SK-N-SH (cell line): ENCODE measurements at regions not wholly inside any gene's neighbourhood (a gene's known extent, or its start where the extent isn't known, plus 50 kb on each side); places are given as distances from the start of the nearest gene placed in this dataset.
A peak's percentile ranks its signal among the peaks of the same experiment; 100 is the strongest.

ENCODE experiments used
- CTCF ChIA-PET: fragments of 300-600, 350-600 bp; formaldehyde crosslinking; extraction: SDS; loops from one replicate; lab custom pipeline; 2021; lab: Yijun Ruan, JAX
- POLR2A ChIA-PET: fragments of 350-600 bp; sonication (Branson Sonifier 250); formaldehyde crosslinking; extraction: SDS; loops from one replicate; lab custom pipeline; 2020; ENCODE audit warnings: antibody characterized with exemption, inconsistent platforms; lab: Yijun Ruan, JAX
- DNase-seq: peaks from one replicate; pipeline ENCODE4 v3.0.0; 2012
- H2AFZ ChIP-seq: fragments of 200-600 bp; sonication (generic); 2 replicates; pipeline ENCODE4 v1.8.1; 2016; ENCODE audit warnings: antibody characterized with exemption, mild to moderate bottlenecking, low read depth
- H3F3A ChIP-seq: fragments of 200-600 bp; sonication (generic); replicated peaks from 2 replicates; pipeline ENCODE3; 2016; ENCODE audit warnings: antibody characterized with exemption, mild to moderate bottlenecking; ENCODE audit not compliant: insufficient read depth
- H3K27ac ChIP-seq, 2 experiments: fragments of 200-500 bp in 1 of 2; fragments of 200-600 bp in 1 of 2; sonication (Bioruptor generic) in 1 of 2; sonication (generic), shearing (Covaris generic) in 1 of 2; 2 replicates each; pipeline versions ENCODE4 v1.5.1 to v1.6.1; 2014 to 2016; ENCODE audit warnings: low read depth in 2 of 2, inconsistent platforms in 1 of 2, low read length in 1 of 2, mild to moderate bottlenecking in 1 of 2, mixed read lengths in 1 of 2
- H3K27me3 ChIP-seq: fragments of 200-600 bp; sonication (generic), shearing (Covaris generic); 2 replicates; pipeline ENCODE4 v1.6.1; 2016; ENCODE audit warnings: mixed run types; ENCODE audit not compliant: insufficient read depth
- H3K36me3 ChIP-seq, 2 experiments: fragments of 200-500 bp in 1 of 2; fragments of 200-600 bp in 1 of 2; sonication (Bioruptor generic) in 1 of 2; sonication (generic) in 1 of 2; replicated peaks in 1 of 2; 2 replicates each; pipeline versions ENCODE3 to v1.5.1; 2014 to 2016; ENCODE audit warnings: low read length in 1 of 2, mild to moderate bottlenecking in 1 of 2; ENCODE audit not compliant: insufficient read depth in 2 of 2, control insufficient read depth in 1 of 2
- H3K4me1 ChIP-seq, 2 experiments: fragments of 200-500 bp in 1 of 2; fragments of 200-600 bp in 1 of 2; sonication (Bioruptor generic) in 1 of 2; sonication (generic), shearing (Covaris generic) in 1 of 2; 2 replicates each; pipeline versions ENCODE4 v1.5.1 to v1.6.1; 2014 to 2016; ENCODE audit warnings: low read depth in 1 of 2, low read length in 1 of 2, mixed run types in 1 of 2; ENCODE audit not compliant: insufficient read depth in 2 of 2, control insufficient read depth in 1 of 2
- H3K4me2 ChIP-seq: fragments of 200-600 bp; sonication (generic), shearing (Covaris generic); 2 replicates; pipeline ENCODE4 v1.6.1; 2017; ENCODE audit warnings: mixed run types
- H3K4me3 ChIP-seq, 2 experiments: fragments of 200-500 bp in 1 of 2; fragments of 200-600 bp in 1 of 2; sonication (Bioruptor generic) in 1 of 2; sonication (generic), shearing (Covaris generic) in 1 of 2; 2 replicates each; pipeline versions ENCODE4 v1.5.1 to v1.8.1; 2014 to 2016; ENCODE audit warnings: low read depth in 2 of 2, inconsistent platforms in 1 of 2, low read length in 1 of 2, mild to moderate bottlenecking in 1 of 2, mixed read lengths in 1 of 2, moderate library complexity in 1 of 2
- H3K79me2 ChIP-seq: fragments of 200-600 bp; sonication (generic); 2 replicates; pipeline ENCODE4 v1.8.1; 2017; ENCODE audit warnings: mild to moderate bottlenecking; ENCODE audit not compliant: insufficient read depth
- H3K9ac ChIP-seq: fragments of 200-600 bp; sonication (generic); 2 replicates; pipeline ENCODE4 v1.6.1; 2017; ENCODE audit warnings: mixed run types
- H3K9me2 ChIP-seq: fragments of 200-600 bp; sonication (generic); 2 replicates; pipeline ENCODE4 v1.6.1; 2017; ENCODE audit warnings: mixed run types
- H3K9me3 ChIP-seq: fragments of 200-600 bp; sonication (generic); 2 replicates; pipeline ENCODE4 v1.6.1; 2017; ENCODE audit warnings: mixed run types, mild to moderate bottlenecking, moderate library complexity
- H4K20me1 ChIP-seq: fragments of 200-600 bp; sonication (generic); 2 replicates; pipeline ENCODE4 v1.6.1; 2017; ENCODE audit warnings: mild to moderate bottlenecking, mixed run types; ENCODE audit not compliant: insufficient read depth
- CHD2 ChIP-seq: fragments of 150-350 bp; IDR thresholded peaks from 2 replicates; pipeline ENCODE4 v1.6.1; 2018; ENCODE audit warnings: low read length; ENCODE audit not compliant: partially characterized antibody
- FOSL2 ChIP-seq: IDR thresholded peaks from 2 replicates; pipeline ENCODE4 v1.4.0; 2012; ENCODE audit warnings: low read depth, mild to moderate bottlenecking, moderate library complexity, borderline replicate concordance
- FOXM1 ChIP-seq: IDR thresholded peaks from 2 replicates; pipeline ENCODE4 v1.4.0; 2012; ENCODE audit warnings: low read depth, mild to moderate bottlenecking
- GATA2 ChIP-seq: sonication (generic); formaldehyde crosslinking; IDR thresholded peaks from 2 replicates; pipeline ENCODE4 v1.5.0; 2020; ENCODE audit warnings: mild to moderate bottlenecking, missing genetic modification reagents
- IRF3 ChIP-seq: fragments of 150-350 bp; IDR thresholded peaks from 2 replicates; pipeline ENCODE4 v1.6.1; 2016; ENCODE audit warnings: mild to moderate bottlenecking, low read depth, low read length
- MAX ChIP-seq: IDR thresholded peaks from 2 replicates; pipeline ENCODE4 v1.4.0; 2012; ENCODE audit warnings: low read depth
- MEF2A ChIP-seq: IDR thresholded peaks from 2 replicates; pipeline ENCODE4 v1.4.0; 2012; ENCODE audit warnings: low read depth, borderline replicate concordance
- RAD21 ChIP-seq: IDR thresholded peaks from 2 replicates; pipeline ENCODE4 v1.6.1; 2012; ENCODE audit warnings: mild to moderate bottlenecking, low read length
- RXRA ChIP-seq: IDR thresholded peaks from 2 replicates; pipeline ENCODE4 v1.4.0; 2012; ENCODE audit warnings: low read depth, mild to moderate bottlenecking, borderline replicate concordance
- SIN3A ChIP-seq: IDR thresholded peaks from 2 replicates; pipeline ENCODE4 v1.6.1; 2012; ENCODE audit warnings: low read depth, mild to moderate bottlenecking, low read length, moderate library complexity, borderline replicate concordance
- TAF1 ChIP-seq: IDR thresholded peaks from 2 replicates; pipeline ENCODE4 v1.6.1; 2012; ENCODE audit warnings: low read depth, mild to moderate bottlenecking, low read length, moderate library complexity, borderline replicate concordance
- YY1 ChIP-seq: IDR thresholded peaks from 2 replicates; pipeline ENCODE4 v1.4.0; 2012; ENCODE audit warnings: low read depth, mild to moderate bottlenecking
- ZBTB33 ChIP-seq: IDR thresholded peaks from 2 replicates; pipeline ENCODE4 v1.4.0; 2012; ENCODE audit warnings: low read depth, borderline replicate concordance
- WGBS: methylation state at CpG from one replicate; pipeline ENCODE4 v1.1.6; 2017; ENCODE audit warnings: low lambda C conversion rate; 5-methylcytosine and 5-hydroxymethylcytosine counted together

GRCh38 chr3:128548426-128549282, 55.7 kb upstream of the GATA2 start:
- DNase-seq, result no peak
- H3K4me3 ChIP-seq, result no peak overlapping the region
- peaks cover 17 to 38% of the 10 kb centered on the region in 2 experiments for H3K4me1 ChIP-seq
- peaks cover 6% of the 10 kb centered on the region for H3F3A ChIP-seq
- peak overlapping the region; percentile 40 for H3K4me2 ChIP-seq
- H3K9me3 ChIP-seq, result no peaks in the 10 kb centered on the region; the same call in 1 of the 2 replicates
- TF ChIP-seq SIN3A (no peak), FOSL2 (no peak), CHD2 (no peak), YY1 (no peak), MAX (no peak), MEF2A (no peak), RAD21 (no peak), ZBTB33 (no peak), GATA2 (CRISPR knock-in tag) (no peak), RXRA (no peak), FOXM1 (no peak), IRF3 (no peak), TAF1 (no peak)
- H3K9me2 ChIP-seq, result no peaks in the 10 kb centered on the region
- 65% methylated on average over 6 of the region's 6 CpGs for WGBS
- peak overlapping the region; percentile 67; the same call in 1 of the 2 replicates for H2AFZ ChIP-seq
- peak overlapping the region; percentile 27 for H3K9ac ChIP-seq
- no peaks in the 10 kb centered on the region for H3K79me2 ChIP-seq
- ChIA-PET POLR2A (no interaction called here), CTCF (interaction anchor here (1.0 to 1.1 kb wide), 2 partner anchors 12 to 36 kb away, joined by 3 read pairs; no protein-coding TSS in a partner anchor)
- no peaks in the 10 kb centered on the region for H3K36me3 ChIP-seq
- peak overlapping the region; percentile 28 to 92; a peak in 3 of 4 replicates for H3K27ac ChIP-seq
- no peaks in the 10 kb centered on the region for H4K20me1 ChIP-seq
- H3K27me3 ChIP-seq, result no peaks in the 10 kb centered on the region
